ENCODE measurements at regions not wholly inside any gene's neighbourhood (a gene's known extent, or its start where the extent isn't known, plus 50 kb on each side); places are given as distances from the start of the nearest gene placed in this dataset.

GRCh38 chr5:38154615-38155204 lies 103.6 kb upstream of the EGFLAM start:
- Histone ChIP-seq H4K20me1 (ENCODE audit: insufficient read depth, low read length) (no peaks in the 10 kb centered on the region), H3K23ac (ENCODE audit: low read depth, low read length) (no peak overlapping the region), H3K27me3 (ENCODE audit: control insufficient read depth, insufficient read depth, low read length) (no peaks in the 10 kb centered on the region; the same call in 1 of the 2 replicates), H3K14ac (replicated peaks; ENCODE audit: low read depth, low read length) (no peak overlapping the region), H3K79me1 (ENCODE audit: low read depth in 1 of 2, low read length in 2 of 2) (no peaks in the 10 kb centered on the region), H3K4me2 (ENCODE audit: low read depth, low read length) (no peak overlapping the region), H4K91ac (ENCODE audit: insufficient read depth, low read depth, low read length) (no peak overlapping the region), H3K27ac (ENCODE audit: insufficient read depth, low read length) (no peak overlapping the region), H3K56ac (ENCODE audit: extremely low read depth, insufficient read depth, low read length) (no peak overlapping the region), H2BK120ac (ENCODE audit: low read depth, low read length) (no peak overlapping the region), H3K9me3 (ENCODE audit: control insufficient read depth, insufficient read depth, low read length) (no peaks in the 10 kb centered on the region), H3K18ac (ENCODE audit: low read depth, low read length) (no peak overlapping the region), H2AK9ac (replicated peaks; ENCODE audit: low read depth, low read length, poor library complexity) (no peak overlapping the region), H3K4me1 (ENCODE audit: control insufficient read depth, insufficient read depth, low read length) (no peaks in the 10 kb centered on the region), H3K9ac (ENCODE audit: low read depth, low read length) (no peak overlapping the region), H4K5ac (ENCODE audit: low read depth, low read length) (no peak overlapping the region), H3K4ac (ENCODE audit: low read depth, low read length) (no peak overlapping the region), H2BK15ac (ENCODE audit: low read depth, low read length) (no peak overlapping the region), H3K4me3 (ENCODE audit: insufficient read depth, low read depth, low read length) (no peak overlapping the region), H4K8ac (ENCODE audit: low read depth in 2 of 2, low read length in 2 of 2) (no peak overlapping the region), H2AK5ac (ENCODE audit: low read depth, low read length) (no peak overlapping the region), H3K36me3 (ENCODE audit: control insufficient read depth, insufficient read depth, low read length) (no peaks in the 10 kb centered on the region), H2AFZ (replicated peaks; ENCODE audit: low read length, poor library complexity) (no peak overlapping the region), H2BK20ac (ENCODE audit: low read depth, low read length) (no peak overlapping the region), H2BK5ac (ENCODE audit: low read depth, low read length, poor library complexity, severe bottlenecking) (no peak overlapping the region), H3K9me1 (ENCODE audit: insufficient read depth, low read length) (no peaks in the 10 kb centered on the region)
- no CpG with 5 or more reads among the region's 1 CpG for WGBS, 2 experiments (ENCODE audit: extremely low coverage in 2 of 2, insufficient read length in 1 of 2)
- dilution Hi-C loops (cut with HindIII; ENCODE audit: low sequenced_read_pairs, unreplicated experiment) (no loop called here), in situ Hi-C loops (cut with MboI; ENCODE audit: low sequenced_read_pairs) (no loop called here), intact Hi-C loops (cut with micrococcal nuclease) (no loop called here)
- ChIA-PET CTCF (no interaction called here), POLR2A (ENCODE audit: unreplicated experiment) (no interaction called here)
- no peak for ATAC-seq (ENCODE audit: low read depth)
- TF ChIP-seq FOS (IDR thresholded peaks at IDR 0.05; ENCODE audit: low read depth, low read length): no peak
- TF ChIP-seq MXI1 (IDR thresholded peaks at IDR 0.05; ENCODE audit: borderline replicate concordance, low read depth, low read length): no peak
- no peak for TF ChIP-seq BHLHE40 (IDR thresholded peaks at IDR 0.05; ENCODE audit: low read depth, low read length)
- no peak for TF ChIP-seq CTCF (conservative IDR thresholded peaks at IDR 0.05; ENCODE audit: low read depth, low read length)
- TF ChIP-seq CHD1 (IDR thresholded peaks at IDR 0.05; ENCODE audit: low read depth, low read length): no peak
- TF ChIP-seq USF2 (IDR thresholded peaks at IDR 0.05; ENCODE audit: low read depth, low read length): no peak
- TF ChIP-seq CEBPB (IDR thresholded peaks at IDR 0.05; ENCODE audit: low read depth, low read length): no peak
- TF ChIP-seq POLR2A (IDR thresholded peaks at IDR 0.05; ENCODE audit: low read depth, low read length): no peak
- no peak for TF ChIP-seq RAD21 (IDR thresholded peaks at IDR 0.05; ENCODE audit: low read length)
- TF ChIP-seq RCOR1 (IDR thresholded peaks at IDR 0.05; ENCODE audit: insufficient replicate concordance, low read length): no peak
- TF ChIP-seq RFX5 (IDR thresholded peaks at IDR 0.05; ENCODE audit: low read depth, low read length): no peak
- no peak for TF ChIP-seq MAZ (IDR thresholded peaks at IDR 0.05; ENCODE audit: borderline replicate concordance, low read depth, low read length)
- TF ChIP-seq, protein P1, sequence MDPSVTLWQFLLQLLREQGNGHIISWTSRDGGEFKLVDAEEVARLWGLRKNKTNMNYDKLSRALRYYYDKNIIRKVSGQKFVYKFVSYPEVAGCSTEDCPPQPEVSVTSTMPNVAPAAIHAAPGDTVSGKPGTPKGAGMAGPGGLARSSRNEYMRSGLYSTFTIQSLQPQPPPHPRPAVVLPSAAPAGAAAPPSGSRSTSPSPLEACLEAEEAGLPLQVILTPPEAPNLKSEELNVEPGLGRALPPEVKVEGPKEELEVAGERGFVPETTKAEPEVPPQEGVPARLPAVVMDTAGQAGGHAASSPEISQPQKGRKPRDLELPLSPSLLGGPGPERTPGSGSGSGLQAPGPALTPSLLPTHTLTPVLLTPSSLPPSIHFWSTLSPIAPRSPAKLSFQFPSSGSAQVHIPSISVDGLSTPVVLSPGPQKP (IDR thresholded peaks at IDR 0.05; ENCODE audit: borderline replicate concordance, low read depth, low read length): no peak
- BruUV-seq (replicated peaks): no TSS peak
- DNase-seq: no peak
